ENCODE measurements at regions not wholly inside any gene's neighbourhood (a gene's known extent, or its start where the extent isn't known, plus 50 kb on each side); places are given as distances from the start of the nearest gene placed in this dataset.

- TF ChIP-seq TCF7 (CRISPR knock-in tag; IDR thresholded peaks at IDR 0.05; ENCODE audit: low read depth) (no peak), E2F4 (CRISPR knock-in tag; IDR thresholded peaks at IDR 0.05; ENCODE audit: borderline replicate concordance, low read depth) (no peak), CTCF (IDR thresholded peaks at IDR 0.05) (no peak), TP53 (CRISPR knock-in tag; IDR thresholded peaks at IDR 0.05) (no peak), CREB1 (CRISPR knock-in tag; IDR thresholded peaks at IDR 0.05) (no peak), ZNF121 (CRISPR knock-in tag; IDR thresholded peaks at IDR 0.05) (no peak), STAT6 (CRISPR knock-in tag; conservative IDR thresholded peaks at IDR 0.05; ENCODE audit: low read depth) (no peak), AR (CRISPR knock-in tag; IDR thresholded peaks at IDR 0.05) (no peak), HMGXB4 (CRISPR knock-in tag; IDR thresholded peaks at IDR 0.05) (no peak), SOX15 (CRISPR knock-in tag; IDR thresholded peaks at IDR 0.05) (no peak), HMGA2 (CRISPR knock-in tag; IDR thresholded peaks at IDR 0.05) (no peak), AFF4 (CRISPR knock-in tag; IDR thresholded peaks at IDR 0.05; ENCODE audit: borderline replicate concordance) (no peak), ZNF138 (CRISPR knock-in tag; conservative IDR thresholded peaks at IDR 0.05) (no peak)
- TF ChIP-seq, protein P1, sequence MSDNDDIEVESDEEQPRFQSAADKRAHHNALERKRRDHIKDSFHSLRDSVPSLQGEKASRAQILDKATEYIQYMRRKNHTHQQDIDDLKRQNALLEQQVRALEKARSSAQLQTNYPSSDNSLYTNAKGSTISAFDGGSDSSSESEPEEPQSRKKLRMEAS (CRISPR knock-in tag; IDR thresholded peaks at IDR 0.05), result no peak
These were observed 243.4 kb downstream of the NUF2 start for GRCh38 chr1:163565166-163565565.

Data from WTC11 (cell line).